ENCODE measurements at regions not wholly inside any gene's neighbourhood (a gene's known extent, or its start where the extent isn't known, plus 50 kb on each side); places are given as distances from the start of the nearest gene placed in this dataset.

DNA sequence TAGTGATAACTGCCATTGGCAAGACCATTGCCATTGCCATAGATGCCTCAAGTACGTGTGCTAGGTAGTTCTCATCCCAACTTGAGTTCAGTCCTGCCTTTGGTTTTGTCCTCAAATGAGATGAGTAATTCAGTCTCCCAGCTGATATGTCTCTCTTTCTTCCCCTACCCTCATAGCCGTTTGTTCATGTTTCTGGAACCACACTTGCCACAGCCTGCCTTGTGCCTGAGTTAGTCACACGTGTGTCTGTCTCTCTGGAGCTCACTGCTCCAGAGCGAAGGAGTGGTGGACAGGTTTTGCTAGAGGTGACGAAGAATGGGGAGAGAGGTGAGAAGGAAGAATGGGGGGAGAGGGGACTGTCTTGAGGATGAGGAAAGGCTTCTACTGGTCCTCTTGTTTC, 88.0 kb upstream of the IGF1R start:
- DNase-seq (ENCODE audit: low spot score) = no peak

DNA sequence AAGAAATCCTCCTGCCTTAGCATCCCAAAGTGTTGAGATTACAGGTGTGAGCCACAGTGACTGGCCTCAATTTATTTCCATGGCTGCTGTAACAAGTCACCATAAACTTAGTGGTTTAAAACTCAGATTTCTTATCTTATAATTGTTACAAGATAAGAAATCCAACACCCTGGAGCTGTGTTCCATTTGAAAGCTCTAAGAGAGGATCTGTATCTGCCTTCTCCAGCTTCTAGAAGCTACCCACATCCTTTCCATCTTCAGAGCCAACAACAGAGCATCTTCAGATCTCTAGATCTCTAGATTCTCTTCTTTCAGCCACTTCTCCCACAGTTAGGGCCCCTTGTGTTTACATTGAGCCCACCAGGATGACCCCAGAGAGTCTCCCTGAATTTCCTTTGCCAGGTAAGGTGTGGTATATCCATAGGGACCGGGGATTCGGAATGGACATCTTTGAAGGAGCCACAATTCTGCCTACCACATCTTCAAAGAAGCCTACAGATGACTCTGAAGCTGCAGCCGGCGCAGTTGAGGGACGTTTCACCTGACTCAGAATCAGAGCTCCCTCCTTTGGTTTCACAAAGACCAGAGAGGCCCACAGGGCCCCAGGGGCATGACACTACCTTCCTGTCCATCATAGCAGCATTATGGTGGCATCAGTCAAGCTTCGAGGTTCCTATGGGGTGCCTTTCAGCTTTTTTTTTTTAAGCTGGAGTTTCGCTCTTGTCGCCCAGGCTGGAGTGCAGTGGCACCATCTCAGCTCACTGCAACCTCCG, 87.0 kb upstream of the IGF1R start:
- DNase-seq (ENCODE audit: low spot score) = no peak

DNA sequence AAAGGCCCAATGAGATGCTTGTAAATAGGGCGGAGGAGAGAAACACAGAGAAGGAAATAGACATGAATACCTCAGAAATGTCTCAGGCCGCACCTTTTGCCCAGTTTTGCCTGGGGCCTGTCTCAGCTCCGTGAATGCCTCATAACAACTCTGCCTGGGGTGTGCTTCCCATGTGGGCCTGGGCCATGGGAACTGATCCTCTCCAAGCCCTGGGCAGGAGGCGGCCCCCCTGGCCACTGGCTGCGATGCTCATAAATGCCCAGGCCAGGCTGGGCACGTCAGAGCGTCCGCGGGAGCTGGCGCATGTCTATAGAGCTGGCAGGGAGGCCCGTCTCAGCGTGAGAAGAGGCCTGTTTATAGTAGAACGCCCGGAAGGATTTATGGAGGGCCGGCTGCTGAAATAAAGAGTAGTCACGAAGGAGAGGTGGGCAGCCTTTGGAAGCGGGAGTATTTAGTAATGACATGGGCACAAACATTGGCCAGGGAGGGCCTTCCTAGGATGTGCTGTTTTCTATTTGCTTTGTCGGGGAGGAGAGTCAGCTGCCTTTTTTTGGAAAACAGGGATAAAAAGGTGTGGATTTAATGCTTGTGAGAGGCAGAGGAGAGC, 85.9 kb upstream of the IGF1R start:
- DNase-seq (ENCODE audit: low spot score) = no peak

DNA sequence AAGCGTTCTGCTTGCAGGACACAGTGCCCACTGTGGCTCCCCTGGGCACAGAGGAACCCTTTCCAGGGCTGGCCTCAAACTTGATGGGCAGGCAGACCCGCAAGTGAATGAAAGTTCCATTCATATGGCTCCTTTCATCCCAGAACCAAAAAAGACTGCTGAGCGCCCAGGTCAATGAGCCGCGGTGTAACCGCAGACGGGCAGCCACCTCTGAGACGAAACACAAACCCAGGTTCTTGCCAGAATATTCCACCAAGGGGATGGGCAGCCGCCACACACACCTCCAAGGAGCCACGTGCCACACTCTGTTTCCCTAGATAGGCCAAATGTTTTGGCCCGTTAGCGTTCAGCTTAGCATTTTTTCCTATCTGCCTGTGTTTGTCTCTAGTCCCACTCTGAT, 82.8 kb upstream of the IGF1R start:
- no peak for DNase-seq (ENCODE audit: low spot score)

DNA sequence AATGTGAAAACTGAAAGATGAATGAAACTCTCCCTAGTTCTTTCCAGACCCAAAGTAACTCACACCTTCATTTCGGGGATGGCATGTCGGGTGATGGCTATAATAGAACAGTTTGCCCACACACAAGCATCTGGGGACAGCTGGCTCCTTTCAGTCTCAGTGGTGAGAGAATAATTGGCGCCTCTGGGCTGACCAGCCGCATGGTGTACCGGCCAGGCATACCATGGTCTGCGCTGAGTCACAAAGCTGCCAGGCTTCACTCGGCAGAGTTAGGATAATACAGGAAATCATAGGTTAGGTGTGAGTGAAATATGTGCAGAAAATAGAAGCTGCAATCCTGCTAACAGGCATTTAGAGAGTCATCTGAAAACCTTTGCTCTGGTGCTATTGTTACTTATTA, 80.4 kb upstream of the IGF1R start:
- no peak for DNase-seq (ENCODE audit: low spot score)

DNA sequence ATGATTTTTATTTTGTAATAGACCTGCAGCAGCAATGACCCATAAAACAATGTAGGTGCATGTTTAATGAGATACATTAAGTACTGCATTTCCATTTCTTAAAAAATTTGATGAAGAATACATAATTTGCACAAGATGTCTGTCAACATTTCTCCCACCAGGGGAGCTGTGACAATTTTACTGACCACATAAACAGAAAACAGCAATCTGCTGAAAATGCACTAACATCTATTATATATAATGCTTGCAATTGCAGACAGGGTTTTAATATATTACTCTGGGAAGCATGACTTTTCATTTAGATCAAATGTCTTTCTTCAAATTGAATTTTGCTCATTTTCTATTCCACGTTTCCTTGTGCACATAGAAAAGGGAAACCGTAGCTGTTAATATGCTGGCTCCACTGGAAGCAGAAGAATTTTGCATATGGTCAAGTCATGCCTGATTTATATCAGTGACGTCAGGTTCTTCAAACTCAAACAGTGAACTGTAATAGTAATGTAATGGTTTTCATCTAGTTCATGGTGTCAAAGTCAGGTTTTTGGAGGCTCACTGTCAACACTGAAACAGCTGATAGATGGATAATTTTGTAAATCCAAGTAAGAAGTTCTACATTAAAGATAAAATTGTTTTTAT, 79.8 kb upstream of the IGF1R start:
- no peak for DNase-seq (ENCODE audit: low spot score)

DNA sequence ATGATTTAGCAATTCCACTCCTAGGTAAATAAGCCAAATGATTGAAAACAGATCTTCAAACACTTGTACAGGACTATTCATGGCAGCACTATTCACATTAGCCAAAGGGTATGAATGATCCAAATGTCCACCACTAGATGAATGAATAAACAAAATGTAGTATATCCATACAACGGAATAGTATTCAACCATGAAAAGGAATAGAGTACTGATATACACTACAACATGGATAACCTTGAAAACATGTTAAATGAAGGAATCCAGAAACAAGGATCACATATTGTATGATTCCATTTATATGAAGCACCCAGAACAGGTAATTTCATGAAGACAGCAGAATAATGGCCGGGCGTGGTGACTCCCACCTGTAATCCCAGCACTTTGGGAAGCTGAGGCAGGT, 78.2 kb upstream of the IGF1R start:
- DNase-seq (ENCODE audit: low spot score) = no peak

DNA sequence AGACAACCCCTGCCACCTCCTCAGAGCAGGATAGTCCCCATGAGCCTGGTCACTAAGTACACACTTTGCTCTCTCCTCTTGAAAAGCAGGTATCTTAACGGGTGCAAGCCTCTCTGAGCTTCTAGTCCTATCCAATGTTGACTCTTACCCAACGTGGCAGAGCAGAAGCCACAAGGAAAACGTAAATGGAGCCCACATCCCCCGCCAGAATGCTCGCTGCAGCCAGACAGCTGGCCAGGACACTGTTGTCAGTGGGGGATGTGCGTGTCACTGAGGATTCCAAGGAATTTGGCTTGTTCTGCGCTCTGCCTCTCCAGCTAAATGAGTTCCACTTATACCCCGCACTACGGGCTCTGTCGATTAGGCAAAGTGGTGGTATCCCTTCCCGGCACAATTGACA, 67.8 kb upstream of the IGF1R start:
- DNase-seq (ENCODE audit: low spot score) = no peak

DNA sequence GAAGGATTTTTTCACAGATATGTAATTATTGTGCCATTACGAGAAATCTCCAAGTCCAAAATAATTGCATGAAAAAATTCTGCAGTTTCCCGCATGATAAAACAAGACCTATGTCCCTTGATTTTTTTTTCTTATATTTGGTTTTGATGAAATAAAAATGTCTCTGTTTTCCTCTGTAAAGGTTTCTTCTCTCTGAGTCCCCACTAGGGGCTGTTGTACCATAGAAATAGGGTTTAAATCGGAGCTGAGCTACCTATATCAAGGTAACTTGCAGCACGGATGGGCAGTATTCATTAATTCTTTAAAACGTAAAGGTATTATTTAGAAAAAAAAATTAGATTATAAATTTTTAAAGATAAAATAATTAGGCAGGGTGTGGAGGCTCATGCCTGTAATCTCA, 66.6 kb upstream of the IGF1R start:
- no peak for DNase-seq (ENCODE audit: low spot score)

DNA sequence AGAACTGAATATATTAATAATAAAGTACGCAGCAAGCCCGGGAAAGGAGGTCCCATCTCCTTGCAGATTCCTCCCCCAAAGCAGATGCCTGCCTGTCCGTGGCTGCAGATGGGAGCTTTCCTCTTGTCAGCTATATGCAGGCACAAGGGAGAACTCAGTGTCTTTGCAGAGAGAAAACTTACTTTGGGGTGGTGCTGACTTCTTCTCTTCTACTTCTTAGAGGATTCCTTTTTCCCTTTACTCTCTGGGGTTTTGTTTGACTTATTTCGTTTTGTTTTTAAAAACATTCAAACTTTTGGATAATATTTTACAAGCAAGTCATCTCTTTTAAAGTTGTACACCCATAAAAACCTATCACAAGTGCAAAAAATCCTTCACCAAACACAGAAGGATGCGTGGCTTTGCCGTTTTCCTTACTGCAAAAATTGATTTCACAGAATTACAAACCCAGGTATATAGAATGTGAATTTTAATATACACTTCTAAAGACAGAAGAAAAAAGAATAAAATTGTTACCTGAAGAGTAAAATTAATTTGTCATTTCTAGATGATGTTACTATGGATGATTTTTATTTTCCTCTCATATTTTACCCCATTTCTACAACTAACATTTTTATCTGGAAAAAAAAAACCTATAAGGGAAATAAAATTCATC, 65.3 kb upstream of the IGF1R start:
- no peak for DNase-seq (ENCODE audit: low spot score)

DNA sequence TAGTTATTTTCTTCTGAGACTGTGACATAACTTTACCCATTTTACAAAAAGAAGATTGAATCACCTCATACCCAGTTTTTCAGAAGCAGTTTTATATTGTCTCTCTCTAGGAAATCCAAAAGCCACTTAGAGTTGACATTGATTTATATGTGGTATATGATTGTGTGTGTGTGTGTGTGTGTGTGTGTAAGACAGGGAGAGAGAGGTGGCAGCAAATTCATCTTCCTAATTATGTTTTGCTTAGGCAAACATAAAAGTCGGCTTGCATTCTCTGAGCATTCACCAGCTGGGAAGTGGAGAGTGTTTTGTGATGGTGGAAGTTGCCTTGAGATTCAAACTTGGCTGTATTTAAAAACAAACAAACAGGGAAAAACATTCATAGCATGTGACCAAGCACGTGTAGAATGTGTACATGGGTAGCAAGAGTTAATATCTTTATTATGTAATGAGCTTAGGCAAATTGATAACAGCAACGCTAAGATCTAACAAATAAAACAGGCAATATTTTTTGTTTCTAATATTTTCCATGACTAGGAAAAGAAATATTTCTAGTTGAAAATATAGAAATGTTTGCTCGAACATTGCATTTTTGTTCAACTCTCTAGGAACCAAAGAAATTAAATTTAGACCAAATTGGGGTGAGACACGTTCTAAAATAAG, 64.4 kb upstream of the IGF1R start:
- no peak for DNase-seq (ENCODE audit: low spot score)

DNA sequence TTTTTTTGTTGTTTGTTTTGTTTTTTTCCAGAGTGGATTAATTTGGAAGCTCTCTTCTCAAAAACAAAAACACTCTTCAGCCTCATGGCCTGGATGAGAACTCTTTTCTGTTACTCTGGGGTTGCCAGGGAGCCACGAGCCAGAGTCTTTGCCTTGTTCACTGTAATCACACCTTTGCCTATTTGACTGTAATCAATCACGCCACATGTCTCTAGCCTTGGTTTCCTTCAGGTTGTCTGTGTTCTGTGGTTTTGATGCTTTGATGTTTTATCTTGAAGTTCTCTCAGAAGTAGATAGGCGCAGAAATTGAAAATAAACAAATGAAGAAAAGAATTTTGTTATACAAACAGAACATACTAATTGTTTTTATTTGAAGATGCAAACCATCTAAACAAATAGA, 62.3 kb upstream of the IGF1R start:
- DNase-seq (ENCODE audit: low spot score) = no peak

DNA sequence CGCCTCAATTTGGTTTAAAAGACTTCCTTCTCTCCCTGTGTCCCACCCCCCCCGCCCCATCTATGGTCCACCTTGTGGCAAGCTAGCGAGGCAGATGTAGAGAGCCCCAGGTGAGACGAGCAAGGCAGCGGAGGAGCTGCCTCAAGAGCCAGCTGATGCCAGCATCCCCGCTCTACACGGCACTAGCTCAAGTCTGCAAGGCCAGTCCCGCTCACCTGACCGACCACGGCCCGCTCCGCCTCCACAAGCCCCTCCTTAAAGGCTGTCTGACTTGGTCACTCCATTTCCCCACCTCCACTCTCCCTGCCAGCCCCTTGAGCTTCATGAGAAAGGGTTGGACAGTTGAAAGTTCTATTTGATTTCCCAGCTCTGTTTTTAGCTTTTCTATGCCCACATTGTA, 56.2 kb upstream of the IGF1R start:
- DNase-seq (ENCODE audit: low spot score) = no peak

DNA sequence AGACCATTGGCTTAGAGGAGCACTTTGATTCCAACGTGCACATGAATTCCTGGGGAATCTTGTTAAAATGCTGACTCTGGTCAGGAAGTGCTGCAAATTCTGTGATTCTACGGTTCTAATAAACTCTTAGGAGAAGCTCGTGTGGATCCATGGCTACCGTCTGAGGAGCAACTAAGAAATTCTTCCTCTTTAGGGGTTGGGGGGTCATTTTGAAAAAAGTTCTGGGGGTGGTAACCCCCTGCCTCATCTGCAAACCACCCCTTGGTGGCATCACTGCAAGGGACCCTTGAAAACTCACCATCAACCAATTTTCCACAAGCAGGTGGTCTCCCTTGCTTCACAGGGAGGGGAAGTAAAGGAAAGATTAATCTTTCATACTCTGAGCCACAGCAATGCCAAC, 52.2 kb upstream of the IGF1R start:
- DNase-seq (ENCODE audit: low spot score) = no peak

DNA sequence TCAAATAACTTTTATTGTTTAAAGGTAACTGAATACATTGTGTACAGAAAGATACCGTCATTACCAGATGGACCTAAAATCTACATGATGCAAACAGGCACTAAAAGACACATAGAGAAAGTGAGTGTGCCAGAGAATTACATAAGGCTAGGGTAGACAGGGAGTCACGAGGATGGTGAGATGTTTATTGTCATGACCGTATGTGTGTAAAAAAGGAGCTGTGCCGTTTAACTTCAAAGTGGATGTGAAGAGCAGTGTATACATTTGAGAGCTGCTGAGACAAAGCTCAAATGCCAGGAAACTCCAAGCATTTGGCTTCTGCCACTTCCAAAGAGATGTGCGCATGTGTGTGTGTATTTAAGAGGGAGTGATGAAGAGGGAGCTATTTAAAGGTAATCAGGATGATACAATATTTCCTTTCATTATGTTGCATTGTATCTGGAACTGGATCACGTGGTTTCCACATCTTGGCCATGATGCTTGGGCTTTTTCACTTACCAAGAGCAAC, 51.4 kb upstream of the IGF1R start:
- DNase-seq (ENCODE audit: low spot score) = no peak

DNA sequence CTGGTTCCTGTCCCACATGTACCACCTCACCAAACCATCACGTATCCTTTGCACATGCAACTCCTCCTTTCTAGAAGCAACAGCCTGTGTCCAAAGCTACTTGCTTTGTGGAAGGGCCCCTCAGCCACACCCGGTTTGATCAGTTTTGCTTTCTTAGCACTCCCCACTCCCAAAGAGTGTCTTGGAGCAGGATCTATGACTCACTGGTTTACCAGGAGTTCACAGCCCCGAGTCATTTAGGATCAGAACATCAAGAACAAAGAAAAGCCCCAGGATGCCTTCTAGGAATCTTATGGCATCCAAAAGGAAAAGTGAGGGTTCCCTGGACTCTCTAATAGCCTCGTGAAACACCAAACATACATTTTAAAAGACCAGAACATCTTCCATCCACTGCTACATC, 50.7 kb upstream of the IGF1R start:
- DNase-seq (ENCODE audit: low spot score) = peak; percentile 31
